ENCODE measurements at regions not wholly inside any gene's neighbourhood (a gene's known extent, or its start where the extent isn't known, plus 50 kb on each side); places are given as distances from the start of the nearest gene placed in this dataset.

- no peak for TF ChIP-seq POLR2A (IDR thresholded peaks at IDR 0.05; ENCODE audit: low read depth, low read length)
- TF ChIP-seq RFX5 (IDR thresholded peaks at IDR 0.05; ENCODE audit: low read depth, low read length): no peak
Measured at GRCh38 chr7:96770758-96771157, 61.1 kb upstream of the SEM1 start.
